B cell (primary cell): ENCODE measurements at regions not wholly inside any gene's neighbourhood (a gene's known extent, or its start where the extent isn't known, plus 50 kb on each side); places are given as distances from the start of the nearest gene placed in this dataset.

Experiments used
- ATAC-seq: fragments of 200-7000 bp; cut with Tn5 transposase; one replicate; pipeline ENCODE4 v1.10.0; 2021; ENCODE audit warnings: low read depth, mild to moderate bottlenecking, moderate number of reproducible peaks, moderate library complexity
- CTCF ChIA-PET: fragments of 350-600 bp; sonication (Branson Sonifier 250); formaldehyde crosslinking; loops from one replicate; lab custom pipeline; 2021; ENCODE audit warnings: antibody characterized with exemption, inconsistent platforms; lab: Charles Lee
- POLR2A ChIA-PET: fragments of 350-600 bp; sonication (Branson Sonifier 250); formaldehyde crosslinking; loops from one replicate; lab custom pipeline; 2021; ENCODE audit warnings: antibody characterized with exemption; lab: Charles Lee
- DNase-seq: peaks from one replicate; pipeline ENCODE4 v3.0.0; 2013
- H2AFZ ChIP-seq: 2 replicates; pipeline ENCODE4 v1.6.1; 2012; ENCODE audit warnings: mild to moderate bottlenecking, low read depth, low read length; ENCODE audit not compliant: insufficient read depth, poor library complexity, severe bottlenecking
- H3K27ac ChIP-seq, 2 donors: 1 replicate in 1 of 2; 2 replicates in 1 of 2; pipeline ENCODE4 v1.5.1; 2012 to 2013; ENCODE audit warnings: low read length in 2 of 2, mild to moderate bottlenecking in 2 of 2, moderate library complexity in 1 of 2
- H3K27me3 ChIP-seq, 4 experiments: fragments of 200-600 bp in 1 of 4; sonication (generic) in 1 of 4; replicated peaks in 1 of 4; 1 replicate in 2 of 4; 2 replicates in 2 of 4; pipeline versions ENCODE4 v1.6.1 to v1.7.0; 2013 to 2016; ENCODE audit warnings: low read length in 3 of 4, mild to moderate bottlenecking in 2 of 4, mixed read lengths in 1 of 4, moderate library complexity in 1 of 4; ENCODE audit not compliant: insufficient read depth in 4 of 4, control insufficient read depth in 3 of 4; ENCODE audit errors: control extremely low read depth in 1 of 4
- H3K36me3 ChIP-seq, 2 experiments: replicated peaks in 1 of 2; 1 replicate in 1 of 2; 2 replicates in 1 of 2; pipeline versions ENCODE4 v1.6.1 to v1.7.1; 2013; ENCODE audit warnings: low read length in 1 of 2; ENCODE audit not compliant: insufficient read depth in 2 of 2, control insufficient read depth in 1 of 2; ENCODE audit errors: control extremely low read depth in 1 of 2, extremely low read depth in 1 of 2
- H3K4me1 ChIP-seq, 2 donors: fragments of 200-600 bp in 1 of 2; sonication (generic) in 1 of 2; 1 replicate in 1 of 2; 2 replicates in 1 of 2; pipeline versions ENCODE4 v1.5.1 to v1.6.1; 2013 to 2017; ENCODE audit warnings: low read length in 2 of 2; ENCODE audit not compliant: control insufficient read depth in 2 of 2, insufficient read depth in 2 of 2
- H3K4me2 ChIP-seq: replicated peaks from 2 replicates; pipeline ENCODE3; 2012; ENCODE audit warnings: mild to moderate bottlenecking, low read depth, low read length; ENCODE audit not compliant: poor library complexity, severe bottlenecking
- H3K4me3 ChIP-seq, 5 experiments: fragments of 200-600 bp in 1 of 5; sonication (generic) in 1 of 5; 1 replicate in 3 of 5; 2 replicates in 2 of 5; pipeline versions ENCODE4 v1.5.1 to v1.7.0; 2011 to 2016; ENCODE audit warnings: low read length in 4 of 5, mild to moderate bottlenecking in 4 of 5, low read depth in 2 of 5, control low read depth in 1 of 5, moderate library complexity in 1 of 5; ENCODE audit not compliant: insufficient read depth in 1 of 5; ENCODE audit errors: control extremely low read depth in 1 of 5, extremely low read depth in 1 of 5
- H3K79me2 ChIP-seq: fragments of 200-600 bp; sonication (generic); one replicate; pipeline ENCODE4 v1.6.0; 2016; ENCODE audit warnings: low read length; ENCODE audit not compliant: control insufficient read depth, insufficient read depth
- H3K9ac ChIP-seq: fragments of 200-600 bp; sonication (generic); 2 replicates; pipeline ENCODE4 v1.6.1; 2017; ENCODE audit warnings: mild to moderate bottlenecking, low read length, moderate library complexity
- H3K9me3 ChIP-seq, 3 donors: one replicate each; pipeline versions ENCODE4 v1.6.1 to v1.7.1; 2013; ENCODE audit warnings: low read length in 2 of 3; ENCODE audit not compliant: control insufficient read depth in 2 of 3, insufficient read depth in 1 of 3; ENCODE audit errors: control extremely low read depth in 1 of 3
- H4K20me1 ChIP-seq: 2 replicates; pipeline ENCODE4 v1.6.0; 2012; ENCODE audit warnings: mild to moderate bottlenecking, low read length; ENCODE audit not compliant: insufficient read depth, control insufficient read depth, poor library complexity, severe bottlenecking
- H3K27ac Mint-ChIP-seq: one replicate; pipeline ENCODE4 v1.8.0; 2021; ENCODE audit warnings: mixed read lengths
- H3K27me3 Mint-ChIP-seq: one replicate; pipeline ENCODE4 v1.8.0; 2021; ENCODE audit warnings: mixed read lengths
- H3K4me1 Mint-ChIP-seq: one replicate; pipeline ENCODE4 v1.8.0; 2021; ENCODE audit warnings: mixed read lengths
- H3K4me3 Mint-ChIP-seq: one replicate; pipeline ENCODE4 v1.8.0; 2021; ENCODE audit warnings: mixed read lengths
- H3K9me3 Mint-ChIP-seq: one replicate; pipeline ENCODE4 v1.8.0; 2022; ENCODE audit warnings: mixed read lengths; ENCODE audit not compliant: insufficient read depth
- EZH2 ChIP-seq: IDR thresholded peaks from 2 replicates; pipeline ENCODE4 v1.6.1; 2012; ENCODE audit warnings: borderline replicate concordance, low read depth, mild to moderate bottlenecking, moderate library complexity, low read length; ENCODE audit not compliant: insufficient read depth, poor library complexity, severe bottlenecking
- WGBS: methylation state at CpG from one replicate; pipeline ENCODE4 v1.1.5; 2013; ENCODE audit warnings: missing lambda C conversion rate; ENCODE audit not compliant: insufficient coverage; 5-methylcytosine and 5-hydroxymethylcytosine counted together
- intact Hi-C: fragments of 100-400 bp; cut with micrococcal nuclease; formaldehyde crosslinking; loops from one replicate; pipeline ENCODE4 v1.10.0; 2022
- TF ChIP-seq, protein P1 (sequence below): fragments of 200-600 bp; IDR thresholded peaks from one replicate; pipeline ENCODE4 v1.8.0; 2022; ENCODE audit warnings: antibody characterized with exemption, mild to moderate bottlenecking

DNA sequence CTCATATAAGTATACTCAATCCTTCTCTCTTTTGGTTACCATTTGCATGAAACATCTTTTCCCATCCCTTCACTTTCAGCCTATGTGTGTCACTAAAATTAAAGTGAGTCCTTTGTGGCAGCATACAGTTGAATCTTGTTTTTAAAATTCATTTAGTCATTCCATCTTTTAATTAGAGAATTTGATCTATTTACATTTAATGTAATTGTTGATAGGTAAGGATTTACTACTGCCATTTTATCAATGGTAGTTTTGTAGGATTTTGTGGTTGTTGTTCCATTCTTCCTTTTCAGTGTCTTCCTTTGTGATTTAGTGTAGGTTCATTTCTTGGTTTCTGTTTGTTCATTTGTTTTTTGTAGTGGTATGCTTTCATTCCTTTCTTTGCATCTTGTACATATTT is 191.9 kb upstream of the CTNNB1 start:
- no peaks in the 10 kb centered on the region for H3K27me3 ChIP-seq
- POLR2A ChIA-PET, result no interaction called here
- H3K9me3 Mint-ChIP-seq, result peaks cover 5% of the 10 kb centered on the region
- DNase-seq (no peak), ATAC-seq (no peak)
- H3K4me3 ChIP-seq, result no peak overlapping the region
- H3K9ac ChIP-seq, result no peak overlapping the region
- peaks cover 5 to 12% (median 8%) of the 10 kb centered on the region in 3 donors for H3K9me3 ChIP-seq
- no peak overlapping the region for H2AFZ ChIP-seq
- H3K4me3 Mint-ChIP-seq, result no peak overlapping the region
- peaks cover 24% of the 10 kb centered on the region for H3K27me3 Mint-ChIP-seq
- H3K79me2 ChIP-seq, result no peaks in the 10 kb centered on the region
- CTCF ChIA-PET, result no interaction called here
- H3K4me2 ChIP-seq, result no peak overlapping the region
- intact Hi-C loops, result no loop called here
- no peaks in the 10 kb centered on the region for H3K4me1 ChIP-seq
- no peak overlapping the region for H3K27ac Mint-ChIP-seq
- no peaks in the 10 kb centered on the region for H3K4me1 Mint-ChIP-seq
- TF ChIP-seq, protein P1, sequence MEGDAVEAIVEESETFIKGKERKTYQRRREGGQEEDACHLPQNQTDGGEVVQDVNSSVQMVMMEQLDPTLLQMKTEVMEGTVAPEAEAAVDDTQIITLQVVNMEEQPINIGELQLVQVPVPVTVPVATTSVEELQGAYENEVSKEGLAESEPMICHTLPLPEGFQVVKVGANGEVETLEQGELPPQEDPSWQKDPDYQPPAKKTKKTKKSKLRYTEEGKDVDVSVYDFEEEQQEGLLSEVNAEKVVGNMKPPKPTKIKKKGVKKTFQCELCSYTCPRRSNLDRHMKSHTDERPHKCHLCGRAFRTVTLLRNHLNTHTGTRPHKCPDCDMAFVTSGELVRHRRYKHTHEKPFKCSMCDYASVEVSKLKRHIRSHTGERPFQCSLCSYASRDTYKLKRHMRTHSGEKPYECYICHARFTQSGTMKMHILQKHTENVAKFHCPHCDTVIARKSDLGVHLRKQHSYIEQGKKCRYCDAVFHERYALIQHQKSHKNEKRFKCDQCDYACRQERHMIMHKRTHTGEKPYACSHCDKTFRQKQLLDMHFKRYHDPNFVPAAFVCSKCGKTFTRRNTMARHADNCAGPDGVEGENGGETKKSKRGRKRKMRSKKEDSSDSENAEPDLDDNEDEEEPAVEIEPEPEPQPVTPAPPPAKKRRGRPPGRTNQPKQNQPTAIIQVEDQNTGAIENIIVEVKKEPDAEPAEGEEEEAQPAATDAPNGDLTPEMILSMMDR, result no peak
- no peak for TF ChIP-seq EZH2
- H3K27ac ChIP-seq, result no peak overlapping the region
- H4K20me1 ChIP-seq, result no peaks in the 10 kb centered on the region
- no peaks in the 10 kb centered on the region for H3K36me3 ChIP-seq

DNA sequence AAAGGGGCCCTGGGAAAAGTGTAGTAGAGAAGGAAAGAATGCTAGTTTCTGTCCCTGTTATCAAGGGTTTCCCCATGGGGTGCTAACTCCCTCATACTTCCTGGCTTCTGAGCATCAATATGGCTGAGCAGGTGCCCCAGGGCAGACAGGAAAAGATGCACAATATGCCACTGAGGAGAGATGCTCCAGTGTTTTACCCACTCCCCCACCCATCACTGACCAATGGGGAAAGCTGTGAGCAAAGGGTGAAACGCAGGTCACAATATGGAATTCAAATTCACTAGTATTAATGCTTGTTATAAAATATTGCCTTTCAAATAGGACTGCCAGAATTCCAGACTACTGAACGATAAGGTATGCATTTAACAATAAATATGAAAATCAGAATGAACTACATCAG is 187.5 kb upstream of the CTNNB1 start:
- intact Hi-C loops, result no loop called here
- H3K9me3 ChIP-seq, result peaks cover 5 to 12% (median 8%) of the 10 kb centered on the region in 3 donors
- ChIA-PET CTCF (no interaction called here), POLR2A (no interaction called here)
- peaks cover 33% of the 10 kb centered on the region for H3K27me3 Mint-ChIP-seq
- no peak overlapping the region for H3K4me3 ChIP-seq
- TF ChIP-seq, protein P1, result no peak
- no peak for TF ChIP-seq EZH2
- no peaks in the 10 kb centered on the region for H3K4me1 Mint-ChIP-seq
- no peak overlapping the region for H2AFZ ChIP-seq
- ATAC-seq (no peak), DNase-seq (no peak)
- no peak overlapping the region for H3K9ac ChIP-seq
- H3K4me3 Mint-ChIP-seq, result no peak overlapping the region
- H3K9me3 Mint-ChIP-seq, result peaks cover 5% of the 10 kb centered on the region
- H3K27me3 ChIP-seq, result peaks cover 0 to 8% (median 0%) of the 10 kb centered on the region in 4 experiments
- no CpG with 5 or more reads among the region's 2 CpGs for WGBS
- no peaks in the 10 kb centered on the region for H3K79me2 ChIP-seq
- H4K20me1 ChIP-seq, result no peaks in the 10 kb centered on the region
- no peak overlapping the region for H3K4me2 ChIP-seq
- H3K27ac Mint-ChIP-seq, result no peak overlapping the region
- H3K27ac ChIP-seq, result no peak overlapping the region
- H3K36me3 ChIP-seq, result no peaks in the 10 kb centered on the region
- no peaks in the 10 kb centered on the region for H3K4me1 ChIP-seq
